ENCODE measurements at regions not wholly inside any gene's neighbourhood (a gene's known extent, or its start where the extent isn't known, plus 50 kb on each side); places are given as distances from the start of the nearest gene placed in this dataset.

- intact Hi-C loops (cut with DNase I; ENCODE audit: low total_unique reads): no loop called here
- TF ChIP-seq POLR2AphosphoS5 (IDR thresholded peaks at IDR 0.05) (no peak), POLR2A (IDR thresholded peaks at IDR 0.05) (no peak)
- TF ChIP-seq, protein P1, sequence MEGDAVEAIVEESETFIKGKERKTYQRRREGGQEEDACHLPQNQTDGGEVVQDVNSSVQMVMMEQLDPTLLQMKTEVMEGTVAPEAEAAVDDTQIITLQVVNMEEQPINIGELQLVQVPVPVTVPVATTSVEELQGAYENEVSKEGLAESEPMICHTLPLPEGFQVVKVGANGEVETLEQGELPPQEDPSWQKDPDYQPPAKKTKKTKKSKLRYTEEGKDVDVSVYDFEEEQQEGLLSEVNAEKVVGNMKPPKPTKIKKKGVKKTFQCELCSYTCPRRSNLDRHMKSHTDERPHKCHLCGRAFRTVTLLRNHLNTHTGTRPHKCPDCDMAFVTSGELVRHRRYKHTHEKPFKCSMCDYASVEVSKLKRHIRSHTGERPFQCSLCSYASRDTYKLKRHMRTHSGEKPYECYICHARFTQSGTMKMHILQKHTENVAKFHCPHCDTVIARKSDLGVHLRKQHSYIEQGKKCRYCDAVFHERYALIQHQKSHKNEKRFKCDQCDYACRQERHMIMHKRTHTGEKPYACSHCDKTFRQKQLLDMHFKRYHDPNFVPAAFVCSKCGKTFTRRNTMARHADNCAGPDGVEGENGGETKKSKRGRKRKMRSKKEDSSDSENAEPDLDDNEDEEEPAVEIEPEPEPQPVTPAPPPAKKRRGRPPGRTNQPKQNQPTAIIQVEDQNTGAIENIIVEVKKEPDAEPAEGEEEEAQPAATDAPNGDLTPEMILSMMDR (IDR thresholded peaks at IDR 0.05): no peak
- H3K27ac ChIP-seq: no peak overlapping the region
These were observed 425.4 kb downstream of the KDM5D start for GRCh38 chrY:19319135-19319534.

DNA sequence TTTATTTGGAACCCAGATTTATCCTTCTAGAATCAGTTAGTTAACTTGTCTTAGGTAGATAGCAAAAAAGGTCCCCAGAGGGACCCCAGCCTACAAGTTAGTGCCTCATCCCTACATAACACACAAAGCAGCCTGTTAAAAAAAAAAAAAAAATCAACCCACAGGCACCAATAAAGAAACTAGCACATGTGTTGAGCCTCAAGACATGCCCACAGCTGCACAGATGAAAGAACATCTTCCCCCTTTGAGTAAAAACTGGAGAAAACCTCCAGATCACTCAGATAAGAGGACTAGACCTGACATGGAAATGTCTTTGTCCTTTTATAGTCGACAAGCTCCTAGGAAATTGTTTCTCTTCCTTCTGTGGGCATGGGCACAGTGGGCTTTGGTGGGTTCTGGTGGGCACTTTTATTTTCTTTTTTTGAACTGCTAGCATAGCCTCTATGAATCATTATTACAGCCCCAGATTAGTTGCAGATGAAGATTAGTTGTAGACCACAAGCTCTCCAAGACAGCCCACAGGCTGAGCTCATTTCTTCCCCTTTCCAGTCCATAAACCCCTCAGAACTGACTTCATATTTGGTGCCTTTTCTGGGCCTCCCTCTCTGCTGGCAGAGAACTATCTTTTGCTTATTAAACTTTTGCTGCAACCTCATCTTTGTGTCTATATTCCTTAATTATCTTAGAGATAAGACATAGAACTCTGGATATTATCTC is 427.1 kb downstream of the KDM5D start:
- H3K4me1 ChIP-seq: no peaks in the 10 kb centered on the region
- H3K27me3 ChIP-seq: no peaks in the 10 kb centered on the region
- no peaks in the 10 kb centered on the region for H3K36me3 ChIP-seq
- intact Hi-C loops (cut with DNase I; ENCODE audit: low total_unique reads): no loop called here
- H3K4me3 ChIP-seq: no peak overlapping the region
- H3K27ac ChIP-seq: no peak overlapping the region
- no peaks in the 10 kb centered on the region for H3K9me3 ChIP-seq
- no peak for DNase-seq (ENCODE audit: low spot score in 2 of 2)
- TF ChIP-seq POLR2A (IDR thresholded peaks at IDR 0.05) (no peak), POLR2AphosphoS5 (IDR thresholded peaks at IDR 0.05) (no peak)
- TF ChIP-seq, protein P1 (IDR thresholded peaks at IDR 0.05): no peak

More at GRCh38 chrY:19319135-19319534, 425.4 kb downstream of the KDM5D start:
- DNase-seq (ENCODE audit: low spot score in 2 of 2): no peak
- Histone ChIP-seq H3K36me3 (no peaks in the 10 kb centered on the region), H3K4me1 (no peaks in the 10 kb centered on the region), H3K4me3 (no peak overlapping the region), H3K9me3 (no peaks in the 10 kb centered on the region), H3K27me3 (no peaks in the 10 kb centered on the region)

DNA sequence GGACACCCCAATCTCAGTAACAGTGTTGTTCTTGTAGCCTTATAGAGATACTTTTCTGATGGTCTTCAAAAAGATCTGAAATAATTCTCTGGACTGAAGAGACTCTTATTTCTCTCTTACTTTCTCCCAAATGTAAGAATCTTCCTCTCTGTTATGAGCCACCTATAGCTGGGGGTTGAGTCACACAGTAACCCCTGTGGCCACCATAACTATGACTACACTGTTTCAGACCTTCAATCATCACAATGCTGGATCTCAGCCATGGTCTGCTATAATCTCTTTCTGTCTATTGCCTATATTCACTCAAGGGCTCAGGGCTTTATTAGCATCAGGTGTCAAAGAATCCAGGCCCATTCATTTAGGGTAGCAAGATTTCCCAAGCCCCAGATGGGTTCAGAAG is 436.9 kb downstream of the KDM5D start:
- Histone ChIP-seq H3K4me1 (no peaks in the 10 kb centered on the region), H3K9me3 (no peaks in the 10 kb centered on the region), H3K36me3 (no peaks in the 10 kb centered on the region), H3K4me3 (no peak overlapping the region), H3K27me3 (no peaks in the 10 kb centered on the region), H3K27ac (no peak overlapping the region)
- DNase-seq (ENCODE audit: low spot score in 2 of 2): no peak
- TF ChIP-seq POLR2AphosphoS5 (IDR thresholded peaks at IDR 0.05): no peak
- TF ChIP-seq POLR2A (IDR thresholded peaks at IDR 0.05): no peak
- TF ChIP-seq, protein P1 (IDR thresholded peaks at IDR 0.05): no peak
- intact Hi-C loops (cut with DNase I; ENCODE audit: low total_unique reads): no loop called here

- intact Hi-C loops (cut with DNase I; ENCODE audit: low total_unique reads): no loop called here
- no peak for DNase-seq (ENCODE audit: low spot score in 2 of 2)
- Histone ChIP-seq H3K27me3 (no peaks in the 10 kb centered on the region), H3K27ac (no peak overlapping the region), H3K4me1 (no peaks in the 10 kb centered on the region), H3K4me3 (no peak overlapping the region), H3K36me3 (no peaks in the 10 kb centered on the region), H3K9me3 (no peaks in the 10 kb centered on the region)
- TF ChIP-seq, protein P1 (IDR thresholded peaks at IDR 0.05): no peak
- TF ChIP-seq POLR2AphosphoS5 (IDR thresholded peaks at IDR 0.05): no peak
- no peak for TF ChIP-seq POLR2A (IDR thresholded peaks at IDR 0.05)
These were observed 441.4 kb downstream of the KDM5D start for GRCh38 chrY:19303136-19303535.

DNA sequence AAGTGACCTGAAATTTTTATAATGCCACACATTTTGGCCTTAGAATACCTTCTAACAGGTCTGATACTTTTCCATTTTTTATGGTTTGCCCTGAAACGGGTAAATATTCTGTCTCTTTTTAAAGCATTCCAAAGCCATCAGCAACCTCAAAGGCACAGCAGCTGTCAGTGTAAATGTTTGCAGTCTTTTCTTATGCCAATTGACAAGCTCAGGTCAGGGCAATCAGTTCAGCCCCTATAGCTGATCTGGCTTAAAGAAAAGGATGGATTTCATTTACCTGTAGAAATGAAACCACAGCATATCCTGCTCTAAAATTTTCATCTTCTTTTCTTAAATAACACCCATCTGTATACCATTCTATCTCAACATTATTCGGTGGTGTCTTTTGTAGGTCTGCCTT is 453.6 kb downstream of the KDM5D start:
- intact Hi-C loops (cut with DNase I; ENCODE audit: low total_unique reads): no loop called here
- Histone ChIP-seq H3K36me3 (no peaks in the 10 kb centered on the region), H3K4me3 (no peak overlapping the region), H3K4me1 (no peaks in the 10 kb centered on the region), H3K27ac (no peak overlapping the region), H3K9me3 (no peaks in the 10 kb centered on the region), H3K27me3 (no peaks in the 10 kb centered on the region)
- no peak for DNase-seq (ENCODE audit: low spot score in 2 of 2)
- TF ChIP-seq POLR2AphosphoS5 (IDR thresholded peaks at IDR 0.05): no peak
- no peak for TF ChIP-seq POLR2A (IDR thresholded peaks at IDR 0.05)
